Lower leg skin (tissue), 3 donors: ENCODE measurements at regions not wholly inside any gene's neighbourhood (a gene's known extent, or its start where the extent isn't known, plus 50 kb on each side); places are given as distances from the start of the nearest gene placed in this dataset.

ENCODE experiments used
- POLR2A ChIP-seq, 2 donors: fragments of 450-650 bp; IDR thresholded peaks; one replicate each; pipeline ENCODE4 v1.6.1; 2016 to 2017; ENCODE audit warnings: antibody characterized with exemption in 2 of 2, mild to moderate bottlenecking in 1 of 2, moderate library complexity in 1 of 2
- TF ChIP-seq, protein P1 (sequence below), 3 donors: fragments of 450-650 bp; IDR thresholded peaks; one replicate each; pipeline ENCODE4 v1.5.1; 2016; ENCODE audit warnings: antibody characterized with exemption in 3 of 3, mild to moderate bottlenecking in 3 of 3, moderate library complexity in 2 of 3

DNA sequence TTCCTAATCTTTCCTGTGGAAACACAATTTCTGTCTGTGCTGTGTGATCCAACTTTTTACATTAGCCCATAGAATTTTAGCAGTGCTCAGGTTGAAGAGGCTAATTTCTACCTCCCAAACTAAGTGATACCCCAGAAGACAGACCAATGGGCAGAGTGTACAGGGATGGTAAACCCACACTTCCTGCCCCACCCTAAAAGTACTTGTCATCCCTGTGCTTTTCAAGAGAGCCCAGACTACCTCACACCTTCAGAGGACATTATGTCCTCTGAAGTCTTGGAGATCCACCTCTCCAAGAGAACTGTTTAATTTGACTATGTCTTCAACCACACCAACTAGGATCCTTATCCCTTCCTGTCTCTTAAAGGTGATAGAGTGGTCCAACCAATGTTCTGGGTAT is 82.0 kb upstream of the ACSL1 start:
- TF ChIP-seq POLR2A (IDR thresholded peaks at IDR 0.05): no peak
- TF ChIP-seq, protein P1, sequence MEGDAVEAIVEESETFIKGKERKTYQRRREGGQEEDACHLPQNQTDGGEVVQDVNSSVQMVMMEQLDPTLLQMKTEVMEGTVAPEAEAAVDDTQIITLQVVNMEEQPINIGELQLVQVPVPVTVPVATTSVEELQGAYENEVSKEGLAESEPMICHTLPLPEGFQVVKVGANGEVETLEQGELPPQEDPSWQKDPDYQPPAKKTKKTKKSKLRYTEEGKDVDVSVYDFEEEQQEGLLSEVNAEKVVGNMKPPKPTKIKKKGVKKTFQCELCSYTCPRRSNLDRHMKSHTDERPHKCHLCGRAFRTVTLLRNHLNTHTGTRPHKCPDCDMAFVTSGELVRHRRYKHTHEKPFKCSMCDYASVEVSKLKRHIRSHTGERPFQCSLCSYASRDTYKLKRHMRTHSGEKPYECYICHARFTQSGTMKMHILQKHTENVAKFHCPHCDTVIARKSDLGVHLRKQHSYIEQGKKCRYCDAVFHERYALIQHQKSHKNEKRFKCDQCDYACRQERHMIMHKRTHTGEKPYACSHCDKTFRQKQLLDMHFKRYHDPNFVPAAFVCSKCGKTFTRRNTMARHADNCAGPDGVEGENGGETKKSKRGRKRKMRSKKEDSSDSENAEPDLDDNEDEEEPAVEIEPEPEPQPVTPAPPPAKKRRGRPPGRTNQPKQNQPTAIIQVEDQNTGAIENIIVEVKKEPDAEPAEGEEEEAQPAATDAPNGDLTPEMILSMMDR (IDR thresholded peaks at IDR 0.05): no peak
